Testis (tissue), 2 donors: ENCODE measurements at regions not wholly inside any gene's neighbourhood (a gene's known extent, or its start where the extent isn't known, plus 50 kb on each side); places are given as distances from the start of the nearest gene placed in this dataset.

Experiments
- DNase-seq: peaks from one replicate; pipeline ENCODE4 v3.0.0-alpha.2; 2019
- H3K27ac ChIP-seq, 2 donors: fragments of 200-600 bp; sonication (generic); one replicate each; pipeline ENCODE4 v1.5.1; 2019
- H3K27me3 ChIP-seq: fragments of 200-600 bp; sonication (generic); one replicate; pipeline ENCODE4 v1.5.1; 2019
- H3K36me3 ChIP-seq: fragments of 200-600 bp; sonication (generic); one replicate; pipeline ENCODE4 v1.5.1; 2017; ENCODE audit warnings: low read depth; ENCODE audit errors: missing control alignments
- H3K4me1 ChIP-seq: fragments of 200-600 bp; sonication (generic); one replicate; pipeline ENCODE4 v1.5.1; 2019
- H3K4me3 ChIP-seq, 2 donors: fragments of 200-600 bp; sonication (generic); one replicate each; pipeline ENCODE4 v1.5.1; 2017 to 2019
- H3K9me3 ChIP-seq: fragments of 200-600 bp; sonication (generic); one replicate; pipeline ENCODE4 v1.5.1; 2017
- CTCF ChIP-seq, 3 experiments: fragments of 450-650 bp in 2 of 3; fragments of 200-600 bp in 1 of 3; sonication (generic) in 1 of 3; IDR thresholded peaks; one replicate each; pipeline ENCODE4 v1.5.1; 2016 to 2019; ENCODE audit warnings: antibody characterized with exemption in 3 of 3, mild to moderate bottlenecking in 2 of 3, moderate library complexity in 1 of 3
- POLR2A ChIP-seq: fragments of 450-650 bp; IDR thresholded peaks from one replicate; pipeline ENCODE4 v1.6.1; 2017; ENCODE audit warnings: antibody characterized with exemption, mild to moderate bottlenecking, moderate library complexity
- WGBS, 2 donors: methylation state at CpG; one replicate each; pipeline ENCODE4 v1.1.5; 2018; 5-methylcytosine and 5-hydroxymethylcytosine counted together
- intact Hi-C: fragments of 100-400 bp; cut with DNase I; formaldehyde crosslinking; loops from one replicate; pipeline ENCODE4 v1.15.1; 2023; ENCODE audit warnings: low total_unique reads

- no peaks in the 10 kb centered on the region for H3K27me3 ChIP-seq
- DNase-seq, result no peak
- H3K4me1 ChIP-seq, result no peaks in the 10 kb centered on the region
- WGBS, 2 donors, result 100% methylated on average over 1 of the region's 1 CpG
- TF ChIP-seq CTCF (IDR thresholded peaks at IDR 0.05) (no peak), POLR2A (no peak)
- no peaks in the 10 kb centered on the region for H3K36me3 ChIP-seq
- intact Hi-C loops, result no loop called here
- H3K27ac ChIP-seq, result no peak overlapping the region
- no peaks in the 10 kb centered on the region for H3K9me3 ChIP-seq
- H3K4me3 ChIP-seq, result no peak overlapping the region
Measured at GRCh38 chr6:87921034-87921433, 126.6 kb upstream of the SPACA1 start.

GRCh38 chr6:87920245-87920644 lies 127.4 kb upstream of the SPACA1 start:
- H3K36me3 ChIP-seq, result no peaks in the 10 kb centered on the region

GRCh38 chr6:87919416-87919815 lies 128.2 kb upstream of the SPACA1 start:
- 81 to 87% methylated on average over 1 of the region's 1 CpG for WGBS, 2 donors
- H3K4me3 ChIP-seq, result no peak overlapping the region

More at GRCh38 chr6:87920245-87920644, 127.4 kb upstream of the SPACA1 start:
- no peaks in the 10 kb centered on the region for H3K27me3 ChIP-seq
- H3K4me3 ChIP-seq, result no peak overlapping the region
- no peaks in the 10 kb centered on the region for H3K4me1 ChIP-seq
- 92% methylated on average over 3 of the region's 3 CpGs; no CpG with 5 or more reads in 1 of the 2 donors for WGBS, 2 donors
- DNase-seq, result no peak
- no peak overlapping the region for H3K27ac ChIP-seq
- H3K9me3 ChIP-seq, result no peaks in the 10 kb centered on the region
- no peak for TF ChIP-seq CTCF (IDR thresholded peaks at IDR 0.05)
- TF ChIP-seq POLR2A, result no peak
- intact Hi-C loops, result no loop called here

GRCh38 chr6:87919001-87919400 lies 128.6 kb upstream of the SPACA1 start:
- no peak for DNase-seq
- intact Hi-C loops, result no loop called here
- H3K4me1 ChIP-seq, result no peaks in the 10 kb centered on the region
- 83 to 94% methylated on average over 1 of the region's 1 CpG for WGBS, 2 donors
- no peak overlapping the region for H3K27ac ChIP-seq
- H3K4me3 ChIP-seq, result no peak overlapping the region
- H3K9me3 ChIP-seq, result no peaks in the 10 kb centered on the region
- no peaks in the 10 kb centered on the region for H3K27me3 ChIP-seq
- TF ChIP-seq CTCF (IDR thresholded peaks at IDR 0.05) (no peak), POLR2A (no peak)
- H3K36me3 ChIP-seq, result no peaks in the 10 kb centered on the region

More at GRCh38 chr6:87919416-87919815, 128.2 kb upstream of the SPACA1 start:
- TF ChIP-seq CTCF (IDR thresholded peaks at IDR 0.05), result no peak
- TF ChIP-seq POLR2A, result no peak
- H3K36me3 ChIP-seq, result no peaks in the 10 kb centered on the region
- no peaks in the 10 kb centered on the region for H3K4me1 ChIP-seq
- no peaks in the 10 kb centered on the region for H3K27me3 ChIP-seq
- H3K9me3 ChIP-seq, result no peaks in the 10 kb centered on the region
- no peak overlapping the region for H3K27ac ChIP-seq
- intact Hi-C loops, result no loop called here
- DNase-seq, result no peak

GRCh38 chr6:87918461-87918941 lies 129.1 kb upstream of the SPACA1 start:
- no peak overlapping the region for H3K4me3 ChIP-seq
- H3K27me3 ChIP-seq, result no peaks in the 10 kb centered on the region
- no peaks in the 10 kb centered on the region for H3K4me1 ChIP-seq
- TF ChIP-seq POLR2A, result no peak
- TF ChIP-seq CTCF (IDR thresholded peaks at IDR 0.05), result no peak
- no peak for DNase-seq
- 68 to 85% methylated on average over 5 of the region's 5 CpGs for WGBS, 2 donors
- H3K27ac ChIP-seq, result no peak overlapping the region
- intact Hi-C loops, result no loop called here
- H3K9me3 ChIP-seq, result no peaks in the 10 kb centered on the region
- H3K36me3 ChIP-seq, result no peaks in the 10 kb centered on the region
